ENCODE measurements at regions not wholly inside any gene's neighbourhood (a gene's known extent, or its start where the extent isn't known, plus 50 kb on each side); places are given as distances from the start of the nearest gene placed in this dataset.
A peak's percentile ranks its signal among the peaks of the same experiment; 100 is the strongest.

DNA sequence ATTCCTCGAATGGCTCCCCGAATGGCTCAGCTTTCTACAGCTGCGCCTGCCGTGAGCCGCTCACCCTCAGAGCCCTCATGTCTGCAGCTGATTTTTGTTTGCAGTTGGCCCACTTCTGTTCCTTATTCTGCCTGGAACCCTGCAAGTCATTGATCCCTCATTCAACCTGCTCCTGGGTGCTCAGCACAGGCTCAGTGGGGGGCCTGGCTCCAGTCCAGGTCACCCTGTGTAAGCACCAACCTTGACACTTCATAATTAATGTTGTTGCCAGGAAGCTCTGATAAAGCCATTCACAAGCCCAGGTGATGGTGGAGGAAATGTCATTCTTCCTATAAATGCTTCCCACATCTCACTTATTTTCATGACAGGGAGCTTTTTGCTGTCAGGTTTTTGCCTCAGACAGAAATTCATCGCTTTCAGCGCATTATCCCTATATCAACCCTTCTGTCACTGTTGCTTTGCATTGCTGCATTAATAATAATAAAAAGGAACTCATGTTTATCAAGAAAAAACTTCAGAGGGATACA is 85.7 kb downstream of the F11 start:
- peak; percentile 32 for DNase-seq

DNA sequence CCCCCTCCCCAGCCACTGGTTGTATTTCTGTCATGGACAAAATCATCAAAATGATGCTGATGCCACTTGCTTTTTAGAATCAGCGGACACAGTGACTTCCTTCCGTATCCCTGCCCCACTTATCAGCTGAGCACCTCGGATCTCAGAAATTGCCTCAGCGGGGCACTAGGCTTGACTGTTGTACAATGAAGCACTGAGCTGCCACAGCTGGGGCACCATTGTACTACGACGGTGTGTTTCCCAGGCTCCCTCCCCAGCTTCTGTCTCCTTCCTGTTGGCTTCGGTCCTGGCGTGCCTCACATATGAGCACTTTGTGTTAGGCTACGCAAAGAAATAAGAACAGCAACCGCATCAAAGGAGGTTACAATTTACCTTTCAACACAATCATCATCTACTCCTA is 82.4 kb downstream of the F11 start:
- DNase-seq: no peak

DNA sequence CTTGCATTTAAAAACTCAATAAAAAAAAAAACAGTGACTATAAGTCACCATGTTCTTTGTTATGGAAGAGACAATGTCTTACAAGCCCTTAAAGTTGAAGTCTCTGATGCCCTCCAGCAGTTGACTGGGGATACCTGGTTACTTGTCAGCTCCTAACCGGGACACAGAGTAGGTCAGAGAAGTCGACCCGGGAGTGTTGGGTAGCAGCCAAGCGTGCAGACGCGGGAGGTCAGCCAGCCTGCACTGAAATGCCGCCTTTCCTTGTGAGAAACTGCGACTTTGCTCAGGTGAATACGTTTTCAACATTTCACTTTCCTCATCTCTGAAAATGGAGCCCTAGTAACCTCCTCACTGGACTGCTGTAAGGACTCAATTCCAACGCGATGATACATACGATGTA is 81.8 kb downstream of the F11 start:
- no peak for DNase-seq

DNA sequence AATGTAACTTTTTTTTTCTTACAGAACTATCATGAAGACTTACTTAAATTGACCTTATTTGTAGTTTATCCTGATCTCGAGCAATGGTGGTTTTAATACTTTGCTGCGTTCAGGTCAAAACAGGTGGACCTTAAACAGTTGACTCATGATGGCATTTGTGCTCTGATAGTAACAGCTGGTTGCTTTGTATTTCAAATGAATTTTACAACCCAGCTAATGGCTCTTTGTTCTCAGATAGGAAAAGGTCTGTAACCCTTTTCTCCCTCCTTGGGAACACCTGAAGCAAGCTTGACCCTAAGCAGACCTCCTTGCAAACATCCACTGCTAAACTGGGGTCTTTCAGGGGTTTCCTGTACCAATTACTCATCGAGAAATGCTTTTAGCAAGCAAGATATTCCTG is 79.2 kb downstream of the F11 start:
- no peak for DNase-seq

DNA sequence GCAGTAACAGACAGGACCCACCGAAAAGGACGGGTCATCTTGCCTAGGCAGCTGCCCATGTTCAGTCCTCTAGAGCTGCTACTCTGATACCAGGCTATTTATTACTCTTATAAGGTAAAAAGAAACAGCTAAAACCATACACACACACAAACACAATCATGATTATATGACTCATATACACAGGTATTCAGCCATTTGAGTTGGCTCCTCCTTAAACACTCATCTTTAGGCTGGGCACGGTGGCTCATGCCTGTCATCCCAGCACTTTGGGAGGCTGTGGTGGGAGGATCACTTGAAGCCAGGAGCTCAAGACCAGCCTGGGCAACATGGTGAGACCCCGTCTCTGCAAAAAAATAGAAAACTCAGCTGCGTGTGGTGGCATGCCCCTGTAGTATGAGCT is 76.6 kb downstream of the F11 start:
- no peak for DNase-seq

DNA sequence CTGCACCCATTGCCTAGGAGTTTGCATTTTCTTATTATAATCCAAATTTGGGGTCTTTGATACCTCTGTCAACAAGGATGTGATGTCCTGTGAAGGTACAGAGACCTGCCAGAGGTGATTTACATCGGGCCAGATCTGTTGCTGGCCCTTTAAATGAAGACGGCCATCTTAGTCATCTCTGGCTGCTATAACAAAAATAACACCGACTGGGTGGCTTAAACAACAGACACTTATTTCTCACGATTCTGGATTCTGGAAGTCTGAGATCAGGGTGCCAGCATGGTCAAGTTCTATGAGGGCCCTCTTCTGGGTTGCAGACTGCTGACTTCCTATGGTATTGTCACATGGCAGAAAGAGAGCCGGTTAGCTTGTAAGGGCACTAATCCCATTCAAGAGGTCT is 75.7 kb downstream of the F11 start:
- no peak for DNase-seq
